ENCODE measurements at regions not wholly inside any gene's neighbourhood (a gene's known extent, or its start where the extent isn't known, plus 50 kb on each side); places are given as distances from the start of the nearest gene placed in this dataset.

- TF ChIP-seq EZH2 (IDR thresholded peaks at IDR 0.05; ENCODE audit: borderline replicate concordance, low read depth, low read length, poor library complexity, severe bottlenecking) = no peak
- no peak for TF ChIP-seq CTCF (conservative IDR thresholded peaks at IDR 0.05; ENCODE audit: low read depth, low read length)
Measured at GRCh38 chrX:150085881-150086280, 147.6 kb upstream of the EOLA2 start.
